ENCODE measurements at regions not wholly inside any gene's neighbourhood (a gene's known extent, or its start where the extent isn't known, plus 50 kb on each side); places are given as distances from the start of the nearest gene placed in this dataset.
A peak's percentile ranks its signal among the peaks of the same experiment; 100 is the strongest.

DNA sequence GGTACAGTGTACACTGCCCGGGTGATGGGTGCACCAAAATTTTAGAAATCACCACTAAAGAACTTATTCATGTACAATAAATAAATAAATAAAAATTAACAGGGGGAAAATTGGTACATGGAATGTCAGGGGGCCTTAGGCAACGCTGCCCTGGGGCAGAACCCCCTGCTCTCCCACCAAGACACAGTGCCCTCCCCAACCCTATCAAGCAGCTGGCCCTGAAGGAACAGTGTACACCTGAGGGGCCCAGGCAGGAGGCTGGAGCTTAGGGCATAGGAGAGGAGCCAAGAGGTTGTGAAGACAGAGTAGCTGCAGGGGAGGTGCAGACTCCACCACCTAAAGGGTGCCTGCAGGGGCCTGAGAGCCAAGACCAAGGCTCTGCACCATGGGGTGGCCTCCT lies 128.8 kb downstream of the BMS1 start:
- DNase-seq (ENCODE audit: low read depth in 4 of 6, low spot score in 6 of 6), result no peak
- WGBS (ENCODE audit: insufficient coverage), result no CpG with 5 or more reads among the region's 2 CpGs
- no peaks in the 10 kb centered on the region for H3K36me3 ChIP-seq (ENCODE audit: control insufficient read depth, insufficient read depth, low read length)
- no peak overlapping the region for H3K27ac ChIP-seq (ENCODE audit: low read depth, low read length)
- no peaks in the 10 kb centered on the region for H3K27me3 ChIP-seq (ENCODE audit: control insufficient read depth, insufficient read depth, low read length)
- no peaks in the 10 kb centered on the region for H3K4me1 ChIP-seq (ENCODE audit: control insufficient read depth, insufficient read depth, low read length)
- H3K4me3 ChIP-seq (ENCODE audit: low read depth, low read length), result no peak overlapping the region
- no peaks in the 10 kb centered on the region for H3K9me3 ChIP-seq (ENCODE audit: control insufficient read depth, insufficient read depth, low read length)

DNA sequence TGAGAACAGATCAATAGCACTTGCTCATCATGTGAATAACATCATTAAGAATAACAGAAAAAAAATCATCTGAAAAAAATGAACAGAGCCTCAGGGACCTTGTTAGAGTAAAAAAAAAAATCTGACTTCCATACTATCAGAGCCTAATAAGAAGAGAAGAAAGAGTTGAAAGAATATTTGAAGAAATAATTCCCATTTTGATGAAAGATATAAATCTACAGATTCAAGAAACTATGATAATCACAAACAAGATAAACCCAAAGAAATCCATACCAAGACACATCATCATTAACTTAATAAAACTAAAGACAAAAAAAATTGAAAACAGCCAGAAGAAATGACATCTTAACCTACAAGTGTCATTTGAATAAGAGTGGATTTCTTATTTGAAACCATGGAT lies 134.4 kb downstream of the BMS1 start:
- Histone ChIP-seq H3K36me3 (ENCODE audit: control insufficient read depth, insufficient read depth, low read length) (no peaks in the 10 kb centered on the region), H3K4me3 (ENCODE audit: low read depth, low read length) (no peak overlapping the region), H3K9me3 (ENCODE audit: control insufficient read depth, insufficient read depth, low read length) (peaks cover 3% of the 10 kb centered on the region), H3K27ac (ENCODE audit: low read depth, low read length) (no peak overlapping the region), H3K4me1 (ENCODE audit: control insufficient read depth, insufficient read depth, low read length) (no peaks in the 10 kb centered on the region), H3K27me3 (ENCODE audit: control insufficient read depth, insufficient read depth, low read length) (no peaks in the 10 kb centered on the region)
- no peak for DNase-seq (ENCODE audit: low read depth in 4 of 6, low spot score in 6 of 6)

DNA sequence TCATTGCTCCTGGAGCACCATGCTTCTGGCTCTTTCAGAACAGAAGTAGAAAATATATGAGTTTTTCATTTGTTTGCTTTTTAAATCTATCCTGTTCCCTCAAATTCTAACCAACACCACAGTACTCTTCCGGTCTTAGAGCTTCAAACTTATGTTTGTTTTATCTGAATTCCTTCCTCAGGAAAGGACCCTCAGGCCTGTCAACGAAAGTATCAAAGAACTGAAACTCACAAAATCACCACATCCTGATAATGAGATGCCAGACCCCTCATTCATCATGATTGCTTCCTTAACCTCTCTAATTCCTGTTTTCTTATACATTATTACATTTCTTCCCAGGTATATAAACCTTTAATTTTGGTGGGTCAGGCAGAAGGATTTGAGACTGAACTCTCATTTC lies 135.2 kb downstream of the BMS1 start:
- Histone ChIP-seq H3K4me1 (ENCODE audit: control insufficient read depth, insufficient read depth, low read length) (no peaks in the 10 kb centered on the region), H3K27me3 (ENCODE audit: control insufficient read depth, insufficient read depth, low read length) (no peaks in the 10 kb centered on the region), H3K27ac (ENCODE audit: low read depth, low read length) (no peak overlapping the region), H3K9me3 (ENCODE audit: control insufficient read depth, insufficient read depth, low read length) (peaks cover 3% of the 10 kb centered on the region), H3K36me3 (ENCODE audit: control insufficient read depth, insufficient read depth, low read length) (no peaks in the 10 kb centered on the region), H3K4me3 (ENCODE audit: low read depth, low read length) (no peak overlapping the region)
- DNase-seq (ENCODE audit: low read depth in 4 of 6, low spot score in 6 of 6), result no peak
- 76% methylated on average over 2 of the region's 2 CpGs for WGBS (ENCODE audit: insufficient coverage)

DNA sequence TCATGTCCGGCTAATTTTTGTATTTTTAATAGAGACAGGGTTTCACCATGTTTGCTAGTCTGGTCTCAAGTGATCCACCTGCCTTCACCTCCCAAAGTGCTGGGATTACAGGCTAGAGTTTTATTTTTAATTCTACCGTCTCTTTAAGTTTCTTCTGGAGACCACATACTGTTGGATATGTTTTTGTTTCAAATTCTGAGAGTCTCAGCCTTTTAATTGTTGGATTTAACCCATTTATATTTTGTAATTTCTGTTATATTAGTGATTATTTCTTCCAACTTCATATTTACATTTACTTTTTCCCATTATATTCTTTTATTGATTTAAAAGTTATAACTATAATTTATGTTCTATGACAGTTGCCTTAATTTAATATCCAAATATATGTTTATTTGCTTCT lies 139.4 kb downstream of the BMS1 start:
- Histone ChIP-seq H3K4me1 (ENCODE audit: control insufficient read depth, insufficient read depth, low read length) (peaks cover 3% of the 10 kb centered on the region), H3K27ac (ENCODE audit: low read depth, low read length) (no peak overlapping the region), H3K4me3 (ENCODE audit: low read depth, low read length) (no peak overlapping the region), H3K27me3 (ENCODE audit: control insufficient read depth, insufficient read depth, low read length) (no peaks in the 10 kb centered on the region), H3K9me3 (ENCODE audit: control insufficient read depth, insufficient read depth, low read length) (peaks cover 3% of the 10 kb centered on the region), H3K36me3 (ENCODE audit: control insufficient read depth, insufficient read depth, low read length) (no peaks in the 10 kb centered on the region)
- no peak for DNase-seq (ENCODE audit: low read depth in 4 of 6, low spot score in 6 of 6)
- WGBS (ENCODE audit: insufficient coverage), result no CpG with 5 or more reads among the region's 2 CpGs

DNA sequence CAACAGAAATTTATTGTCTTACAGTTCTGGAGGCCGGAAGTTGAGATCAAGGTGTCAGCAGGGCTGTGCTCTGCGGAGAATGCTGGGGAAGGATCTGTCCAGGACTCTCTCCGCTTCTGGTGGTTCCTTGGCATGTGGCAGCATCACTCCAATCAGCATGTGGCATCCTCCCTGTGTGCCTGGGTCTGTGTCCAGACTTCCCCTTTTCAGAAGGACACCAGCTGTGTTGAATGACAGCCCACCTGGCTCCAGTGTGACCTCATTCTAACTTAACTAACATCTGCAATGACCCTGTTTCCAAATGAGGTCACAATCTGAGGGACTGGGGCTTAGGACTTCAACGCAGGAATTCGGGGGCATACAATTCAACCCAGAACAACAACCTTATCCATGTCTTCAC lies 141.9 kb downstream of the BMS1 start:
- Histone ChIP-seq H3K4me3 (ENCODE audit: low read depth, low read length) (no peak overlapping the region), H3K4me1 (ENCODE audit: control insufficient read depth, insufficient read depth, low read length) (peaks cover 4% of the 10 kb centered on the region), H3K27ac (ENCODE audit: low read depth, low read length) (no peak overlapping the region), H3K27me3 (ENCODE audit: control insufficient read depth, insufficient read depth, low read length) (no peaks in the 10 kb centered on the region), H3K36me3 (ENCODE audit: control insufficient read depth, insufficient read depth, low read length) (no peaks in the 10 kb centered on the region), H3K9me3 (ENCODE audit: control insufficient read depth, insufficient read depth, low read length) (no peaks in the 10 kb centered on the region)
- no peak for DNase-seq (ENCODE audit: low read depth in 4 of 6, low spot score in 6 of 6)
- WGBS (ENCODE audit: insufficient coverage), result 95% methylated on average over 3 of the region's 5 CpGs

DNA sequence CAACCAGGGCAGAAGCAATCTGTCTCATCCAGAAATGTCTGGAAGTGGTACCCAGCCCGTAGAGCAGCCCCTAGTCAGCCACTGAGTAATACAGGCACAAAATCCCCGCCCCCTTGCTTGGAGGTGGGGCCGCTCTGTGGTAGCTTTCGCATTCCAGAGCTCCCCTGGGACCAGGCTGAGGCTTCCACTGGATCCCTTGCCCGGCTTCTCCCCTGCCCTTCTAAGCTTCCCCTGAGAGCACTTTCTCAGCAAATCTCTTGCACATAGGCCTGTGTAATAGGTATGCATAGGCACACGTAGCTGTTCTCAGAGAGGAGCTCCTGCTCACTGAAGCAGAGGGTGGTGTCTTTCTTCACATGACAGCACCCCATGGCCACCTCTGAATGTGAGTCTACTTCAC lies 144.2 kb downstream of the BMS1 start:
- DNase-seq (ENCODE audit: low read depth in 4 of 6, low spot score in 6 of 6), result peak in 1 of 6 donors; percentile 79
- Histone ChIP-seq H3K27me3 (ENCODE audit: control insufficient read depth, insufficient read depth, low read length) (peaks cover under 1% of the 10 kb centered on the region), H3K36me3 (ENCODE audit: control insufficient read depth, insufficient read depth, low read length) (no peaks in the 10 kb centered on the region), H3K9me3 (ENCODE audit: control insufficient read depth, insufficient read depth, low read length) (no peaks in the 10 kb centered on the region), H3K4me3 (ENCODE audit: low read depth, low read length) (no peak overlapping the region), H3K4me1 (ENCODE audit: control insufficient read depth, insufficient read depth, low read length) (peaks cover 4% of the 10 kb centered on the region), H3K27ac (ENCODE audit: low read depth, low read length) (no peak overlapping the region)
- WGBS (ENCODE audit: insufficient coverage), result 16% methylated on average over 6 of the region's 6 CpGs

DNA sequence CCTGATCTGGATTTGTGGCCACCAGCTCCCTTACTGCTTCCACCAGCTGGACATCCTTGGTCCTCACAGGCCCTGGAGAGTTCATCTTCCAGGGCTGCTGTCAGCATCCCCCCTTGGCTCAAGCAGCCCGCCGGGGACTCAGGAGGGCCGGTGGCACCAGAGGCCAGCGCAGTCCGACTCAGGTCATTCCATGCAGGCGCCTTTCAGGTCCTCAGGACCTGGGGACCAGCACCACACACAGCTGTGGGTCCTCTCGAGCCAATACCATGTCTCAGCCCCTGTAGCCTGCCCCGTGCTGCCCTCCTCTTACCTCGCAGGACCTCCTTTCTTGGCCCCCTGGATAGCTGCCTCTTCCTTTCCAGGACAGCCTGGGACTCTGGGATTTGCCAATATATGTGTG lies 145.5 kb downstream of the BMS1 start:
- H3K27ac ChIP-seq (ENCODE audit: low read depth, low read length), result no peak overlapping the region
- H3K9me3 ChIP-seq (ENCODE audit: control insufficient read depth, insufficient read depth, low read length), result no peaks in the 10 kb centered on the region
- H3K4me1 ChIP-seq (ENCODE audit: control insufficient read depth, insufficient read depth, low read length), result peaks cover 11% of the 10 kb centered on the region
- H3K27me3 ChIP-seq (ENCODE audit: control insufficient read depth, insufficient read depth, low read length), result peaks cover 11% of the 10 kb centered on the region
- no peak overlapping the region for H3K4me3 ChIP-seq (ENCODE audit: low read depth, low read length)
- WGBS (ENCODE audit: insufficient coverage), result 87% methylated on average over 9 of the region's 9 CpGs
- DNase-seq (ENCODE audit: low read depth in 4 of 6, low spot score in 6 of 6), result no peak
- no peaks in the 10 kb centered on the region for H3K36me3 ChIP-seq (ENCODE audit: control insufficient read depth, insufficient read depth, low read length)

DNA sequence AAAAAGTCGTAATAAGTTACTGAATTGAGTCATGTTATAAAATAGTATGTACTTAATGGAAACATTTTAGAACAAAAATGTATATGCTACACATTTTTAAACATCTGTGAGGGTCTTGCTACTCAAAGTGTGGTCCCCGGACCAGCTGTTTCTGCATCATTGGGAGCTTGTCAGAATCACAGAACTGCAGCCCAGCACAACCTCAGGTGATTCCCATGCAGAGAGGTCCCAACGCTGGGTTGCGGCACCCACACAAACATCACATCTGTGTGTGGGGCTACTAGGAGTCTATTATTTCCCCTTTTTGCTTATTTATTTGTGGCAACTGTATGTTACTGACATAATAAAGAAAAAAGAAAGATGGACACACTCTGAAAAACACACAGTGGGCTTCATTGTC lies 146.6 kb downstream of the BMS1 start:
- 82% methylated on average over 2 of the region's 4 CpGs for WGBS (ENCODE audit: insufficient coverage)

DNA sequence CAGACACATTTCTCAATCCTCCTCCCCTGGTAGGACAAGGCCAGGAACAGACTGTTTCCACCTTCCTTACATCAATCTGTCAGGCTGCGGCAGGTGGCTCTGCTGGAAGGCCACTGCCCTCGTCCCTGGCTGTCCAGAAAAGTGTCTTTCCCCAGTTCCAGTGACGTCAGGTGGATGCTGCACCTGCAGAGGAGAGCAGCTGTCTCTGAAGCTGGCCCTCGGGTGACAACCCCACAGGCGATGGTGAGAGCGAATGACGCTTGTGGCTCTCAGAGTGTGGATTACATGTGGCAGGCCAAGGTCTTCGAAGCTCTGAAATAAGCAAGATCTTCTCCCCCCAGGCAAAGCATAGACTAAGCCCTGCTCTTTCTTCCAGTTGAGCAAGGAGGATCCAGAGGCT lies 146.9 kb upstream of the RET start:
- Histone ChIP-seq H3K4me1 (ENCODE audit: control insufficient read depth, insufficient read depth, low read length) (peaks cover 22% of the 10 kb centered on the region), H3K4me3 (ENCODE audit: low read depth, low read length) (no peak overlapping the region), H3K27me3 (ENCODE audit: control insufficient read depth, insufficient read depth, low read length) (peaks cover 27% of the 10 kb centered on the region), H3K36me3 (ENCODE audit: control insufficient read depth, insufficient read depth, low read length) (no peaks in the 10 kb centered on the region), H3K9me3 (ENCODE audit: control insufficient read depth, insufficient read depth, low read length) (no peaks in the 10 kb centered on the region), H3K27ac (ENCODE audit: low read depth, low read length) (no peak overlapping the region)
- peak in 1 of 6 donors; percentile 38 for DNase-seq (ENCODE audit: low read depth in 4 of 6, low spot score in 6 of 6)
- 75% methylated on average over 7 of the region's 8 CpGs for WGBS (ENCODE audit: insufficient coverage)

More for the DNA sequence above, 146.6 kb downstream of the BMS1 start:
- DNase-seq (ENCODE audit: low read depth in 4 of 6, low spot score in 6 of 6), result no peak
- no peak overlapping the region for H3K27ac ChIP-seq (ENCODE audit: low read depth, low read length)
- H3K36me3 ChIP-seq (ENCODE audit: control insufficient read depth, insufficient read depth, low read length), result no peaks in the 10 kb centered on the region
- H3K9me3 ChIP-seq (ENCODE audit: control insufficient read depth, insufficient read depth, low read length), result no peaks in the 10 kb centered on the region
- peaks cover 22% of the 10 kb centered on the region for H3K4me1 ChIP-seq (ENCODE audit: control insufficient read depth, insufficient read depth, low read length)
- peaks cover 22% of the 10 kb centered on the region for H3K27me3 ChIP-seq (ENCODE audit: control insufficient read depth, insufficient read depth, low read length)
- no peak overlapping the region for H3K4me3 ChIP-seq (ENCODE audit: low read depth, low read length)

DNA sequence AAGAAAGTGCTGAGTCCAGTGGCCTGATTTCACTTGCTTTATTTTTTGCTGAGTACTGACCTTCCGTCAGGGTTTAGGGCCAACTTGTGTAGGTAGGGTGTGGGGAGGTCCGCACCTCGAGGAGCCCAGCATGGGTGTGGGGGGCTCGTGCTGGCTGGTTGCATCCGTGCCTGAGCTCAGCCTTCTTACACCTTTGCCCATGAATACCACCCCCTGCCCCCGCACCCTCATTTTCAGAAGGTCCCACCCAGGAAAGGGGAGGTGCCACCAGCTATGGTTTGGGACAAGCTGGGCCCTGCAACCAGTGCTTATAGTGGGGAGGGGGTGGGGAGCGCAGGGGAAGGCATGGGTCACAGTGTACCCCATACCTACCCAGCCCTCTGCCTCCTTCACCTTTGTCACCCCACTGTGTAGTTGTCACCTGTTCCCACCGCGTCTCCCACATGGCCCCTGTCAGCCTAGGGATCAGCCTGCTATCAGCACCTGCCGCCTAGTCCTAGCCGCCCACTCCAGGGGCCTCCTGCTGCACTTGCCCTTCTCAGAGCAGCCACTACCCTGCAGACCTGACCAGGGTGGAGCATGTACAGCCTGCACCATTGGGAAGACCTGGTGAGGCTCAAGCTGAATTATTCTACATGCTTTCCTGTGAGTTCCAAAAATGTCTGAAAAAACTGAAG lies 146.2 kb upstream of the RET start:
- Histone ChIP-seq H3K36me3 (ENCODE audit: control insufficient read depth, insufficient read depth, low read length) (no peaks in the 10 kb centered on the region), H3K4me1 (ENCODE audit: control insufficient read depth, insufficient read depth, low read length) (peaks cover 22% of the 10 kb centered on the region), H3K4me3 (ENCODE audit: low read depth, low read length) (no peak overlapping the region), H3K27ac (ENCODE audit: low read depth, low read length) (no peak overlapping the region), H3K9me3 (ENCODE audit: control insufficient read depth, insufficient read depth, low read length) (no peaks in the 10 kb centered on the region), H3K27me3 (ENCODE audit: control insufficient read depth, insufficient read depth, low read length) (peaks cover 27% of the 10 kb centered on the region)
- no peak for DNase-seq (ENCODE audit: low read depth in 4 of 6, low spot score in 6 of 6)
- WGBS (ENCODE audit: insufficient coverage), result 87% methylated on average over 5 of the region's 11 CpGs

All from spinal cord (tissue), 9 donors.